ENCODE measurements at regions not wholly inside any gene's neighbourhood (a gene's known extent, or its start where the extent isn't known, plus 50 kb on each side); places are given as distances from the start of the nearest gene placed in this dataset.

DNA sequence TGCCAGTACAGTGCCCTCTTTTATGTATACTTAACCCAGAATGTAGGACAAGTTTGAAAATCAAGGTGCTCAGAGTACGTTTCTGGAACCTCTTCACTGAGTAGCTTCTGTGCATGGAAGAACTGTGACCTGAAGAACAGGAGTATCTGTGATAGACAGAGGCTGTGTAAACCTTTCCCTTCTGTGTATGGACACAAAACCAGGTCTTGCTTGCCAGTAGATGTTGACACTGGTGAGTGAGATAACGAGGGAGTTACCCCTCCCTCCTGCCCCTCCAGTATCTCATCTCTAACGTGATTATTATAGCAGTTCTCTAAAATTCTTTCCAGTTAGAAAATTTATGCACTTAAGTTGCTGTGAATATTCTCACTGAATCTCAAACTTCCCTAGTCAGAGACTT is 170.8 kb downstream of the RPL10L start:
- Histone ChIP-seq H3K9me3 (peaks cover 0 to 19% (median 0%) of the 10 kb centered on the region in 11 donors), H3K36me3 (no peaks in the 10 kb centered on the region), H3K27ac (no peak overlapping the region), H3K27me3 (no peaks in the 10 kb centered on the region), H3K4me1 (no peaks in the 10 kb centered on the region), H3K4me3 (no peak overlapping the region)
- ATAC-seq (no peak), DNase-seq (no peak)
- TF ChIP-seq, protein P1, sequence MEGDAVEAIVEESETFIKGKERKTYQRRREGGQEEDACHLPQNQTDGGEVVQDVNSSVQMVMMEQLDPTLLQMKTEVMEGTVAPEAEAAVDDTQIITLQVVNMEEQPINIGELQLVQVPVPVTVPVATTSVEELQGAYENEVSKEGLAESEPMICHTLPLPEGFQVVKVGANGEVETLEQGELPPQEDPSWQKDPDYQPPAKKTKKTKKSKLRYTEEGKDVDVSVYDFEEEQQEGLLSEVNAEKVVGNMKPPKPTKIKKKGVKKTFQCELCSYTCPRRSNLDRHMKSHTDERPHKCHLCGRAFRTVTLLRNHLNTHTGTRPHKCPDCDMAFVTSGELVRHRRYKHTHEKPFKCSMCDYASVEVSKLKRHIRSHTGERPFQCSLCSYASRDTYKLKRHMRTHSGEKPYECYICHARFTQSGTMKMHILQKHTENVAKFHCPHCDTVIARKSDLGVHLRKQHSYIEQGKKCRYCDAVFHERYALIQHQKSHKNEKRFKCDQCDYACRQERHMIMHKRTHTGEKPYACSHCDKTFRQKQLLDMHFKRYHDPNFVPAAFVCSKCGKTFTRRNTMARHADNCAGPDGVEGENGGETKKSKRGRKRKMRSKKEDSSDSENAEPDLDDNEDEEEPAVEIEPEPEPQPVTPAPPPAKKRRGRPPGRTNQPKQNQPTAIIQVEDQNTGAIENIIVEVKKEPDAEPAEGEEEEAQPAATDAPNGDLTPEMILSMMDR (IDR thresholded peaks at IDR 0.05), result no peak
- intact Hi-C loops (cut with DNase I), result no loop called here
- 18 to 19% methylated on average over 3 of the region's 3 CpGs for WGBS, 2 donors

DNA sequence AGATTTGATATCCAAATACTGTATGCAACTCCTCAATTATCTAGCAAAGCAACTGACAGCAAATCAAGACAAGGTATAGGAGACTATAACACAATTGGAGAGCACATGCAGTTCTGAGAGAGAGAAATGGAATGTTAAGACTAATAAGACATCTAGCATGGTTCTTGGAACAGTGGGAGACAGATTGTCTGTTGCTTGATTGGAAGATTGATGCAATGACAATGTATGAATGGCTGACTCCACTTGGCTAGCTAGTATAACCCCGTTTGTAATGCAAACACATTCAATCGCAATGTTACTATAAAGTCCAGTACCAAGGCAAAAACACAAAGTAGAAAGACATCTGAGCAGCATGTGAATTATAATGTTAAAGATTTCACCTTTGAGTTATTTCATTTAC is 179.3 kb downstream of the RPL10L start:
- intact Hi-C loops (cut with DNase I), result no loop called here
- 78 to 87% methylated on average over 2 of the region's 2 CpGs for WGBS, 2 donors
- TF ChIP-seq, protein P1 (IDR thresholded peaks at IDR 0.05), result no peak
- ATAC-seq, result no peak
- Histone ChIP-seq H3K27me3 (no peaks in the 10 kb centered on the region), H3K36me3 (no peaks in the 10 kb centered on the region), H3K27ac (no peak overlapping the region), H3K9me3 (peaks cover 0 to 15% (median 0%) of the 10 kb centered on the region in 11 donors), H3K4me1 (no peaks in the 10 kb centered on the region), H3K4me3 (no peak overlapping the region)
- no peak for DNase-seq

DNA sequence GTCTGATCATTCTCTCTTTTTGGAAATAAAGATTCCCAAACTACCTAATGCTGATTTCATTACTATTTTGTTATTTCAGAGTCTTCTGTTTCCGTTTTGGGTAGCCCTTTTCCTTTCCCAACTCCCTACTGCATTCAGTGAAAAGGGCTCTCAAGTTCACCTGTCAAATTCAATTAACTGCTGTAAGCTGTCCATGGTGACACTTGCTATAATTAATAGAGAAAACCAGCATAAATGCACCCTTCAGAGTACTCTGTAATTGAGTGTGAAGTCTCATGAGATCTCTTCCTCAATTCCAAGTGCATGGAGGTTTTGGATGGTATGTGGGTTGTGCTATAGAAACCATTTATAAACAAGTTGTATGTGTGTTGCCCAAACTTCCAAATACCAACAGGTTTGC is 187.2 kb downstream of the RPL10L start:
- H3K4me1 ChIP-seq, result no peaks in the 10 kb centered on the region
- no peaks in the 10 kb centered on the region for H3K27me3 ChIP-seq
- no peak for DNase-seq
- intact Hi-C loops (cut with DNase I), result no loop called here
- H3K9me3 ChIP-seq, result peaks cover 0 to 34% (median 12%) of the 10 kb centered on the region in 11 donors
- H3K36me3 ChIP-seq, result no peaks in the 10 kb centered on the region
- ATAC-seq, result no peak
- TF ChIP-seq, protein P1 (IDR thresholded peaks at IDR 0.05), result no peak
- 46 to 53% methylated on average over 1 of the region's 1 CpG for WGBS, 2 donors
- H3K4me3 ChIP-seq, result no peak overlapping the region
- H3K27ac ChIP-seq, result no peak overlapping the region

DNA sequence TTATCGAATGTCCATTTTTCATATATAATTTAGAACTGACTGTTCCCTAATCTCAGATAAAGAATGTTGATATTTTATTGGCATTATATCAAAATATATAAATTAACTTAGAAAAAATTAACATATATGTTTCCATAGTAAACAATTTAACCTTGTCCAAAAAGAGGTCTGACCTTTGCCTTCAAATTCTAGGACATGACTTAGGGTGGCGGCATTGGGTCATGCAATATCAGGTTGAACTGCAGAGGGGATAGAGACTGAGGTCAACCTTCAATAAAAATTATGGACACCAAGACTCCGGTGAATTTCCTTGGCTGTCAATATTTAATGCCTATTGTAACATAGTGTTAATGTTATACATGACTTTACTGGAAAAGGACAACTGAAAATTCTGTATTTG is 199.8 kb downstream of the RPL10L start:
- TF ChIP-seq, protein P1 (IDR thresholded peaks at IDR 0.05), result no peak
- H3K36me3 ChIP-seq, result no peaks in the 10 kb centered on the region
- H3K4me1 ChIP-seq, result no peaks in the 10 kb centered on the region
- no peaks in the 10 kb centered on the region for H3K27me3 ChIP-seq
- DNase-seq (no peak), ATAC-seq (no peak)
- H3K4me3 ChIP-seq, result no peak overlapping the region
- H3K9me3 ChIP-seq, result peaks cover 0 to 4% (median 0%) of the 10 kb centered on the region in 11 donors
- intact Hi-C loops (cut with DNase I), result no loop called here
- 87 to 91% methylated on average over 3 of the region's 3 CpGs for WGBS, 2 donors
- H3K27ac ChIP-seq, result no peak overlapping the region
